ENCODE measurements at regions not wholly inside any gene's neighbourhood (a gene's known extent, or its start where the extent isn't known, plus 50 kb on each side); places are given as distances from the start of the nearest gene placed in this dataset.

GRCh38 chr5:148708854-148709253, 54.5 kb upstream of the HTR4 start:
- DNase-seq (ENCODE audit: low read depth in 4 of 4, low spot score in 1 of 4) = peak in 1 of 4 experiments; percentile 29

GRCh38 chr5:148711961-148712360, 57.6 kb upstream of the HTR4 start:
- DNase-seq (ENCODE audit: low read depth in 4 of 4, low spot score in 1 of 4) = no peak

- DNase-seq (ENCODE audit: low read depth in 4 of 4, low spot score in 1 of 4) = no peak
These were observed 59.6 kb upstream of the HTR4 start for GRCh38 chr5:148713735-148714508.

GRCh38 chr5:148716716-148717115, 62.4 kb upstream of the HTR4 start:
- DNase-seq (ENCODE audit: low read depth in 4 of 4, low spot score in 1 of 4) = no peak

- DNase-seq (ENCODE audit: low read depth in 4 of 4, low spot score in 1 of 4) = no peak
These were observed 63.3 kb upstream of the HTR4 start for GRCh38 chr5:148717668-148718067.

GRCh38 chr5:148719605-148720004, 65.3 kb upstream of the HTR4 start:
- no peak for DNase-seq (ENCODE audit: low read depth in 4 of 4, low spot score in 1 of 4)

GRCh38 chr5:148720257-148720656, 65.9 kb upstream of the HTR4 start:
- no peak for DNase-seq (ENCODE audit: low read depth in 4 of 4, low spot score in 1 of 4)

- no peak for DNase-seq (ENCODE audit: low read depth in 4 of 4, low spot score in 1 of 4)
These were observed 68.8 kb upstream of the HTR4 start for GRCh38 chr5:148723143-148723542.

GRCh38 chr5:148725675-148726074, 71.3 kb upstream of the HTR4 start:
- DNase-seq (ENCODE audit: low read depth in 4 of 4, low spot score in 1 of 4) = no peak

- no peak for DNase-seq (ENCODE audit: low read depth in 4 of 4, low spot score in 1 of 4)
These were observed 74.9 kb upstream of the HTR4 start for GRCh38 chr5:148729182-148729581.

- DNase-seq (ENCODE audit: low read depth in 4 of 4, low spot score in 1 of 4) = no peak
These were observed 75.9 kb upstream of the HTR4 start for GRCh38 chr5:148730270-148730669.

GRCh38 chr5:148730942-148731898, 76.9 kb upstream of the HTR4 start:
- peak; percentile 28 to 51 (median 44) for DNase-seq (ENCODE audit: low read depth in 4 of 4, low spot score in 1 of 4)

GRCh38 chr5:148732692-148733091, 78.4 kb upstream of the HTR4 start:
- no peak for DNase-seq (ENCODE audit: low read depth in 4 of 4, low spot score in 1 of 4)

- peak; percentile 51 to 61 (median 58) for DNase-seq (ENCODE audit: low read depth in 4 of 4, low spot score in 1 of 4)
These were observed 79.5 kb upstream of the HTR4 start for GRCh38 chr5:148733601-148734438.

GRCh38 chr5:148734518-148734917, 80.2 kb upstream of the HTR4 start:
- DNase-seq (ENCODE audit: low read depth in 4 of 4, low spot score in 1 of 4) = no peak

GRCh38 chr5:148735301-148735835, 81.0 kb upstream of the HTR4 start:
- no peak for DNase-seq (ENCODE audit: low read depth in 4 of 4, low spot score in 1 of 4)

- no peak for DNase-seq (ENCODE audit: low read depth in 4 of 4, low spot score in 1 of 4)
These were observed 84.7 kb upstream of the HTR4 start for GRCh38 chr5:148739023-148739422.

- no peak for DNase-seq (ENCODE audit: low read depth in 4 of 4, low spot score in 1 of 4)
These were observed 85.2 kb upstream of the HTR4 start for GRCh38 chr5:148739524-148739923.

GRCh38 chr5:148740079-148740858, 85.9 kb upstream of the HTR4 start:
- DNase-seq (ENCODE audit: low read depth in 4 of 4, low spot score in 1 of 4) = no peak
